Caco-2 (cell line): ENCODE measurements at regions not wholly inside any gene's neighbourhood (a gene's known extent, or its start where the extent isn't known, plus 50 kb on each side); places are given as distances from the start of the nearest gene placed in this dataset.

Experiments used
- BruUV-seq: library from RNA; stranded (reverse); fragments of 400-500 nt; replicated peaks from 2 replicates; lab custom pipeline; 2021; lab: Mats Ljungman, UMichigan
- CTCF ChIA-PET: fragments of 300-600 bp; sonication (Branson Sonifier 250); formaldehyde crosslinking; loops from one replicate; lab custom pipeline; 2022; ENCODE audit warnings: antibody characterized with exemption; lab: Charles Lee
- POLR2A ChIA-PET: fragments of 300-600 bp; sonication (Branson Sonifier 250); formaldehyde crosslinking; loops from one replicate; lab custom pipeline; 2022; ENCODE audit warnings: antibody characterized with exemption; lab: Charles Lee
- DNase-seq, 2 experiments: peaks; one replicate each; pipeline versions ENCODE4 v3.0.0 to v3.0.0-alpha.2; 2020 to 2022
- H3K27me3 ChIP-seq: replicated peaks from 2 replicates; pipeline ENCODE4 v1.6.0; 2011; ENCODE audit warnings: low read length; ENCODE audit not compliant: control insufficient read depth, insufficient read depth
- H3K36me3 ChIP-seq: 2 replicates; pipeline ENCODE4 v1.5.1; 2011; ENCODE audit warnings: low read length; ENCODE audit not compliant: control insufficient read depth, insufficient read depth
- H3K4me1 ChIP-seq: fragments of 250-450 bp; sonication (Bioruptor Pico); 2 replicates; pipeline ENCODE4 v1.5.1; 2020; ENCODE audit warnings: mild to moderate bottlenecking
- H3K4me3 ChIP-seq: 2 replicates; pipeline ENCODE4 v1.5.1; 2011; ENCODE audit warnings: low read depth, mild to moderate bottlenecking, control low read depth, low read length
- H3K9me3 ChIP-seq: fragments of 250-450 bp; sonication (Bioruptor Pico); 2 replicates; pipeline ENCODE4 v1.5.1; 2020; ENCODE audit warnings: mild to moderate bottlenecking, moderate library complexity
- H3K27ac Mint-ChIP-seq: one replicate; pipeline ENCODE4 v1.8.0; 2022; ENCODE audit warnings: mixed read lengths; ENCODE audit not compliant: unreplicated experiment
- H3K27me3 Mint-ChIP-seq: one replicate; pipeline ENCODE4 v1.8.0; 2022; ENCODE audit warnings: mixed read lengths; ENCODE audit not compliant: insufficient read depth, unreplicated experiment
- H3K36me3 Mint-ChIP-seq: one replicate; pipeline ENCODE4 v1.8.0; 2022; ENCODE audit warnings: mild to moderate bottlenecking, mixed read lengths; ENCODE audit not compliant: insufficient read depth, unreplicated experiment
- H3K4me1 Mint-ChIP-seq: one replicate; pipeline ENCODE4 v1.8.0; 2022; ENCODE audit warnings: low read depth, mixed read lengths; ENCODE audit not compliant: unreplicated experiment
- H3K4me3 Mint-ChIP-seq: one replicate; pipeline ENCODE4 v1.8.0; 2022; ENCODE audit warnings: mild to moderate bottlenecking, moderate library complexity, mixed read lengths; ENCODE audit not compliant: unreplicated experiment
- H3K9me3 Mint-ChIP-seq: one replicate; pipeline ENCODE4 v1.8.0; 2022; ENCODE audit warnings: mixed read lengths; ENCODE audit not compliant: unreplicated experiment
- CTCF ChIP-seq, 2 experiments: fragments of 200-600 bp in 1 of 2; IDR thresholded peaks; 1 replicate in 1 of 2; 2 replicates in 1 of 2; pipeline versions ENCODE4 v1.5.1 to v1.8.0; 2011 to 2022; ENCODE audit warnings: antibody characterized with exemption in 1 of 2, control low read depth in 1 of 2, inconsistent platforms in 1 of 2, low read depth in 1 of 2, low read length in 1 of 2, mild to moderate bottlenecking in 1 of 2, moderate library complexity in 1 of 2; ENCODE audit not compliant: insufficient read depth in 1 of 2, severe bottlenecking in 1 of 2, unreplicated experiment in 1 of 2
- intact Hi-C: fragments of 100-400 bp; cut with micrococcal nuclease; formaldehyde crosslinking; loops from one replicate; pipeline ENCODE4 v1.10.0; 2022; ENCODE audit not compliant: unreplicated experiment

GRCh38 chr1:191533254-191533653, 625.0 kb upstream of the RGS18 start:
- peaks cover 7% of the 10 kb centered on the region; the same call in 1 of the 2 replicates for H3K4me1 ChIP-seq
- intact Hi-C loops, result no loop called here
- H3K4me3 ChIP-seq, result no peak overlapping the region
- H3K27ac Mint-ChIP-seq, result no peak overlapping the region
- no peaks in the 10 kb centered on the region for H3K27me3 Mint-ChIP-seq
- no peak for DNase-seq
- H3K36me3 Mint-ChIP-seq, result no peaks in the 10 kb centered on the region
- H3K4me1 Mint-ChIP-seq, result peaks cover 6% of the 10 kb centered on the region
- peaks cover 21% of the 10 kb centered on the region for H3K9me3 ChIP-seq
- H3K9me3 Mint-ChIP-seq, result peaks cover 42% of the 10 kb centered on the region
- TF ChIP-seq CTCF (IDR thresholded peaks at IDR 0.05; ENCODE audit: insufficient read depth in 1 of 2, low read depth in 1 of 2, low read length in 1 of 2, severe bottlenecking in 1 of 2, unreplicated experiment in 1 of 2), result no peak
- ChIA-PET POLR2A (no interaction called here), CTCF (no interaction called here)
- no TSS peak for BruUV-seq
- H3K4me3 Mint-ChIP-seq, result no peak overlapping the region
- no peaks in the 10 kb centered on the region for H3K27me3 ChIP-seq
- no peaks in the 10 kb centered on the region for H3K36me3 ChIP-seq

- Histone ChIP-seq H3K36me3 (no peaks in the 10 kb centered on the region), H3K9me3 (peaks cover 31% of the 10 kb centered on the region), H3K4me3 (no peak overlapping the region), H3K4me1 (peaks cover 7% of the 10 kb centered on the region; the same call in 1 of the 2 replicates), H3K27me3 (no peaks in the 10 kb centered on the region)
- BruUV-seq, result no TSS peak
- H3K27me3 Mint-ChIP-seq, result no peaks in the 10 kb centered on the region
- peaks cover 42% of the 10 kb centered on the region for H3K9me3 Mint-ChIP-seq
- peaks cover 6% of the 10 kb centered on the region for H3K4me1 Mint-ChIP-seq
- ChIA-PET POLR2A (no interaction called here), CTCF (no interaction called here)
- TF ChIP-seq CTCF (IDR thresholded peaks at IDR 0.05; ENCODE audit: insufficient read depth in 1 of 2, low read depth in 1 of 2, low read length in 1 of 2, severe bottlenecking in 1 of 2, unreplicated experiment in 1 of 2), result no peak
- DNase-seq, result peak in 1 of 2 experiments; percentile 8
- H3K36me3 Mint-ChIP-seq, result no peaks in the 10 kb centered on the region
- H3K27ac Mint-ChIP-seq, result no peak overlapping the region
- H3K4me3 Mint-ChIP-seq, result no peak overlapping the region
- intact Hi-C loops, result loop anchor here (1.0 kb wide), 1 partner anchor 24 kb away; no protein-coding TSS in a partner anchor
Measured at GRCh38 chr1:191536791-191537429, 621.4 kb upstream of the RGS18 start.

- peaks cover 3% of the 10 kb centered on the region for H3K4me1 Mint-ChIP-seq
- no peak overlapping the region for H3K4me3 ChIP-seq
- H3K27ac Mint-ChIP-seq, result no peak overlapping the region
- H3K9me3 Mint-ChIP-seq, result peaks cover 18% of the 10 kb centered on the region
- H3K4me3 Mint-ChIP-seq, result no peak overlapping the region
- no peaks in the 10 kb centered on the region for H3K4me1 ChIP-seq
- no peak for DNase-seq
- CTCF ChIA-PET, result no interaction called here
- no peak for TF ChIP-seq CTCF (IDR thresholded peaks at IDR 0.05; ENCODE audit: insufficient read depth in 1 of 2, low read depth in 1 of 2, low read length in 1 of 2, severe bottlenecking in 1 of 2, unreplicated experiment in 1 of 2)
- H3K36me3 Mint-ChIP-seq, result no peaks in the 10 kb centered on the region
- no peaks in the 10 kb centered on the region for H3K27me3 ChIP-seq
- intact Hi-C loops, result no loop called here
- H3K36me3 ChIP-seq, result no peaks in the 10 kb centered on the region
- peaks cover 24% of the 10 kb centered on the region for H3K9me3 ChIP-seq
- no peaks in the 10 kb centered on the region for H3K27me3 Mint-ChIP-seq
- BruUV-seq, result no TSS peak
- POLR2A ChIA-PET, result no interaction called here
Measured at GRCh38 chr1:191541758-191542157, 616.5 kb upstream of the RGS18 start.
